ENCODE measurements at regions not wholly inside any gene's neighbourhood (a gene's known extent, or its start where the extent isn't known, plus 50 kb on each side); places are given as distances from the start of the nearest gene placed in this dataset.

GRCh38 chr4:31983677-31984076 lies 1263.5 kb downstream of the PCDH7 start:
- TF ChIP-seq TCF7L2 (IDR thresholded peaks at IDR 0.05; ENCODE audit: low read depth, low read length) (no peak), REST (IDR thresholded peaks at IDR 0.05; ENCODE audit: insufficient read depth in 1 of 2, low read depth in 2 of 2, low read length in 1 of 2) (no peak), POLR2AphosphoS5 (IDR thresholded peaks at IDR 0.05; ENCODE audit: low read depth, low read length) (no peak), SIN3A (IDR thresholded peaks at IDR 0.05; ENCODE audit: borderline replicate concordance, insufficient read depth, low read depth, low read length) (no peak), CTCF (IDR thresholded peaks at IDR 0.05) (no peak)
- no peaks in the 10 kb centered on the region for H3K27me3 ChIP-seq (ENCODE audit: control insufficient read depth, insufficient read depth, low read length)
- H3K4me1 ChIP-seq (ENCODE audit: control insufficient read depth, insufficient read depth, low read length) = no peaks in the 10 kb centered on the region
- ChIA-PET CTCF (no interaction called here), POLR2A (no interaction called here)
- ATAC-seq = no peak
- in situ Hi-C loops (cut with HindIII; ENCODE audit: low pct_unique_long_range_greater_than_20kb, low sequenced_read_pairs) (no loop called here), intact Hi-C loops (cut with micrococcal nuclease; ENCODE audit: unreplicated experiment) (no loop called here)
- H3K4me3 ChIP-seq (ENCODE audit: low read depth in 2 of 2, low read length in 2 of 2) = no peak overlapping the region
- H3K27ac ChIP-seq (ENCODE audit: low read length) = no peak overlapping the region
- H3K36me3 ChIP-seq (ENCODE audit: control insufficient read depth, insufficient read depth, low read length) = no peaks in the 10 kb centered on the region; the same call in 1 of the 2 replicates
- no peaks in the 10 kb centered on the region for H3K9me3 ChIP-seq (ENCODE audit: control insufficient read depth, insufficient read depth, low read depth, low read length)
- BruUV-seq (replicated peaks) = no TSS peak
- no peak for DNase-seq (ENCODE audit: low read depth, low spot score)

GRCh38 chr4:31984872-31985271 lies 1264.7 kb downstream of the PCDH7 start:
- in situ Hi-C loops (cut with HindIII; ENCODE audit: low pct_unique_long_range_greater_than_20kb, low sequenced_read_pairs) = no loop called here
- Histone ChIP-seq H3K4me3 (ENCODE audit: low read depth in 2 of 2, low read length in 2 of 2) (no peak overlapping the region), H3K27ac (ENCODE audit: low read length) (no peak overlapping the region), H3K27me3 (ENCODE audit: control insufficient read depth, insufficient read depth, low read length) (no peaks in the 10 kb centered on the region), H3K4me1 (ENCODE audit: control insufficient read depth, insufficient read depth, low read length) (no peaks in the 10 kb centered on the region), H3K36me3 (ENCODE audit: control insufficient read depth, insufficient read depth, low read length) (no peaks in the 10 kb centered on the region; the same call in 1 of the 2 replicates), H3K9me3 (ENCODE audit: control insufficient read depth, insufficient read depth, low read depth, low read length) (no peaks in the 10 kb centered on the region)
- ATAC-seq (no peak), DNase-seq (ENCODE audit: low read depth, low spot score) (no peak)
- ChIA-PET POLR2A (no interaction called here), CTCF (no interaction called here)
- intact Hi-C loops (cut with micrococcal nuclease; ENCODE audit: unreplicated experiment) = no loop called here
- no TSS peak for BruUV-seq (replicated peaks)
- no peak for TF ChIP-seq REST (IDR thresholded peaks at IDR 0.05; ENCODE audit: insufficient read depth in 1 of 2, low read depth in 2 of 2, low read length in 1 of 2)
- no peak for TF ChIP-seq SIN3A (IDR thresholded peaks at IDR 0.05; ENCODE audit: borderline replicate concordance, insufficient read depth, low read depth, low read length)
- TF ChIP-seq CTCF (IDR thresholded peaks at IDR 0.05) = no peak
- no peak for TF ChIP-seq POLR2AphosphoS5 (IDR thresholded peaks at IDR 0.05; ENCODE audit: low read depth, low read length)
- TF ChIP-seq TCF7L2 (IDR thresholded peaks at IDR 0.05; ENCODE audit: low read depth, low read length) = no peak

Data from Panc1 (cell line).